ENCODE measurements at regions not wholly inside any gene's neighbourhood (a gene's known extent, or its start where the extent isn't known, plus 50 kb on each side); places are given as distances from the start of the nearest gene placed in this dataset.

GRCh38 chr3:107263269-107264021 lies 113.8 kb upstream of the CCDC54 start:
- DNase-seq (ENCODE audit: low read depth) = no peak

DNA sequence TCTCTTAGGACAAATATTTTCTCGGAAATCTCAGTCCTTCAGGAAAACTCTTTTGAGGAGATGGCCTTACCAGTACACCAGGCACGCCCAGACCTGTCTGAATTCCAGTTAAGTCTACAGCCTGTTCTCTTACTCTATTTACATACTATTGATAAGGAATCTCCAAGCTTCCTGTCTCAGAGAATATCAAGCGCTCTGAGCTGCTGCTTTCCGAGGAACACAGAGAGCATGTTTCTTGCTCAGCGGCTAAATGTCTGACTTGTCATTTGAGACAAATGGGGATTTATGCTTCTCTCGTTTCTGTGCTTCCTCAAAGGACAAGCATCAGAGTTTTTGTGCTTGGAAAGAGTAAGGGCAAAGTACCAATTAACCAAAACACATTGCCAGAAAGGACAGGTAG lies 112.4 kb upstream of the CCDC54 start:
- DNase-seq (ENCODE audit: low read depth) = no peak

GRCh38 chr3:107265526-107265925 lies 111.7 kb upstream of the CCDC54 start:
- no peak for DNase-seq (ENCODE audit: low read depth)

DNA sequence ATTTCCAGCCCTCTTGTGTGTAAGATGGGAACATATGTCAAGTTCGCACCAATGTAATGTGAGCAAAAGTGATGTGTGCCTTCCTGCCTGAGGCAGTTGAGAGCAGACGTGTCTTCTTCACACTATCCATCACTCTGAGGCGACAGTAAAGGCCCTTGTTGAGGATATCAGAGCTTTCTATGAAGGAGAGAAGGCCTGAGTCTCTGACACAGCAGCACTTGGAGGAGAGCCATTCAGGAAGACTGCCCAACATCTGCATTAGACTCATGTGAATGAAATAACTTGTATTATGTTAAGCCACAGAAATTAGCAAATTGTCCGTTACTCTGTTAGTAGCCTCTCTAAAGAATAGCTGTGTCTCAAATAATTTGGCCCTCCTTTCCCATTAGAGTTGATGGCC lies 108.8 kb upstream of the CCDC54 start:
- no peak for DNase-seq (ENCODE audit: low read depth)

GRCh38 chr3:107269136-107269535 lies 108.1 kb upstream of the CCDC54 start:
- no peak for DNase-seq (ENCODE audit: low read depth)

GRCh38 chr3:107271787-107272387 lies 105.4 kb upstream of the CCDC54 start:
- DNase-seq (ENCODE audit: low read depth) = no peak

DNA sequence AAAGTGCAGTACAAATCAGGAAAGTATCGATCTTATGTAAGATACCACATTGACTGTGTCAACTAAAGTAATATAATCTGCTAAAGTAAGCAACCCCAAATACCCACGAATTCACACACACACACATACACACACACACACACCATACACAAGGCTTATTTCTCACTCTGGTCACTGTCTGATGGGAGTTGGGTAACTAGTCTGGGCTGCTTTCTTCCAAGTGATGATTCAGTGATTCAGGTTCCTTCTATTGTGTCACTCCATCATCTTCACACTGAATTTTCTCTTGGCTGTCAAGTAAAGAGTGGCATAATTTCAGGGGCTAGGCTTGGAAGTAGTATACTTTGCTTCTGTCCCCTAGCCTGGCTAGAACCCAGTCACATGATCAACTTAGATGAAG lies 104.8 kb upstream of the CCDC54 start:
- DNase-seq (ENCODE audit: low read depth) = no peak

DNA sequence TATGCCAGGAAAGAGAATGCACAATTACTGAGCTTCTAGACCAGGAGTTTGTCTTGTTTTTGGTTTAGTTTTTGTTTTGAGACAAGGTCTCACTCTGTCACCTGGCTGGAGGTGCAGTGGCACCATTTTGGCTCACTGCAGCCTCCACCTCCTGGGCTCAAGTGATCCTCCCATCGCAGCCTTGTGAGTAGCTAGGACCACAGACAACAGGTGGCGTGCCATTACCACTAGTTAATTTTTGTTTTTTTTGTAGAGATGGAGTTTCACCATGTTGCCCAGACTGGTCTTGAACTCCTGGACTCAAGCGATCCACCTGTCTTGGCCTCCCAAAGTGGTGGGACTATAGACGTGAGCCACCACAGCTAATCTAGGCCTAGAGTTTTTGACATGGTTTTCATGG lies 104.4 kb upstream of the CCDC54 start:
- no peak for DNase-seq (ENCODE audit: low read depth)

DNA sequence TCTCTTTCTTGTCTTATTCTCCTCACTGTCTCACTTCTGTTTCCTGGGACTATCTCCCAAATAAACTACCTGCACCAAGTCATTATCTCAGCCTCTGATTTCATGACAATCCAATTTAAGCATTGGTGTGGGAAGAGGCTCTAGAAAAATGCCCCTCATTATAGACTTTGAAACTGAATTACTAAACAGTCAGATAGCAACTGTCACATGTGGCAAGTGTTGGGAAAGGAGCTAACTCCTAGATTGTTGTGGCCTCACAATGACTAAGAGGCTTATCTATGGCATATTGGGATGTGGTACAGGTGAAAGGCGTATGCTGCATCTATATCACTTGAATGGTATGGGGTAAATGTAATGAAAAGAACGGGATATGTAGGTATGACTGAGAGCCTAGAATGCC lies 103.5 kb upstream of the CCDC54 start:
- DNase-seq (ENCODE audit: low read depth) = no peak

DNA sequence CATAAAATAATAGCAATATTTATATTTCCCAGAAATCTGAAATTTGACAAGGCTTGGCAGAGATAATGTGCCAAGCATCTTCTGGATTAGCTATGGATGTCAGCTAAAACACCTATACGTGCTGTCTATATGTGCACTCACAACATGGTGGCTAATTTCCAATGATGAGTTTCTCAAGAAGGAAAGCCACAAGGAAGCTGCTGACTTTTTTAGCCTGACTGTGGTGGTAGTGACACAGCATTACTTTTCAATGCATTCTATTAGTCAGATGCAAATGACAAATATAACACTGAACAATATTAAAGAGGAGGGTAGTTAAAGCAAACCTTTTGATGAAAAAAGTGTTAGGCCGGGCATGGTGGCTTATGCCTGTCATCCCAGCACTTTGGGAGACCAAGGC lies 101.7 kb upstream of the CCDC54 start:
- no peak for DNase-seq (ENCODE audit: low read depth)

GRCh38 chr3:107283948-107284347 lies 93.3 kb upstream of the CCDC54 start:
- no peak for DNase-seq (ENCODE audit: low read depth)

DNA sequence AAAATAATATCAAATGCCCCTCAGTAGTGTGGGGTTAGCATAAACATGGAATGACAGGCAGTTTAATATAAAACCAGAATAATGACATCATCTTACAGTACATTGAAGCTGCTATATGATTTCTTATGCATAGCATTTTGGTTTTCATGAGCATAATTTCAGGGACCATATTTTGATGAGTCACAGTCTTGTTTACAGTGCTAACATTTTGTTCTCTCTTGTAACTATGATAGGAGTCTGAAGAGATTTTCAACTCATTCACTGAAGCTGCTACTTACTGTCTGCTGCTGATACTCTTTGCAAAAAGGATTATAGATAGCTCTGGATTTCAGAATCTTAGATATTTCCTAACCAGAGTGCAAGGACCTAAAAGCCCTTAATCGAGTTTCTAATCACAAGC lies 92.6 kb upstream of the CCDC54 start:
- DNase-seq (ENCODE audit: low read depth) = no peak

DNA sequence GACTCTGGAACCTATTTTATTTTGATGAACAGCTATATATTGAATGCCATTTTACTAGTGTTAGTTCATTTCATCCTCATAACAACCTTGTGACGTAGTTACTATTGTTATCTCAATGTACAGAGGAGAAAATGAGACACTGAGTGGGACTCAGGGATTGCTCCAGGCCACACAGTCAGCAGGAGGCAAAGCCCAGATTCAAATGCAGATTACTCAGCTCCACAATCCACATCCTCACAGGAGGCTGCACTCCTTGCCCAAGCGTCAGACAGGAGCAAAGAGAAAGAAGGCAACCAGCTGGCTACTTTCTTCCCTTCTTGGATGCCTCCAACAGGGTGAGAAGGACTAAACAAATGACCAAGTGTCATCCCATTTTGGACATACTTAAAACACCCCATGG lies 92.0 kb upstream of the CCDC54 start:
- DNase-seq (ENCODE audit: low read depth) = no peak

GRCh38 chr3:107289354-107289753 lies 87.9 kb upstream of the CCDC54 start:
- DNase-seq (ENCODE audit: low read depth) = no peak

GRCh38 chr3:107294117-107294516 lies 83.1 kb upstream of the CCDC54 start:
- DNase-seq (ENCODE audit: low read depth) = no peak

- DNase-seq (ENCODE audit: low read depth) = no peak
Measured at GRCh38 chr3:107297597-107297996, 79.6 kb upstream of the CCDC54 start.

DNA sequence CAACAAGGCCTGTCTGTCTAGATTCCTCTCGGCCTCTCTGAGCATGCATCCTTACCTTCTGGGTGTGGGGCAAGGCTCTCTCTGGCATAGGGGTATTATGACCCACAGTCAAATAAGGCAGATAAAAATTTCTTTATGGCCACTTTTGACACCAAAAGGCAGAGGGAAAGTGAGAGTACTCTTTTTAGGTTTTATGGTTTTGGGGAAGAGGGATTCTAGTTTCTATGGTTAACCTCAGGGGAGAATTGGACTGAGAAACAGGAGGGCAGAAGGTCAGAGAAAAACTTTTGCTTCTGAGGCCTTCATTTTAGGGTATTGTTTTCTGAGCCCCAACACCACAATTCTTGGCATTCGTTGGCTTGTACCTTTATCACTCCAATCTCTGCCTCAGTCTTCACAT lies 70.0 kb upstream of the CCDC54 start:
- DNase-seq (ENCODE audit: low read depth) = no peak

DNA sequence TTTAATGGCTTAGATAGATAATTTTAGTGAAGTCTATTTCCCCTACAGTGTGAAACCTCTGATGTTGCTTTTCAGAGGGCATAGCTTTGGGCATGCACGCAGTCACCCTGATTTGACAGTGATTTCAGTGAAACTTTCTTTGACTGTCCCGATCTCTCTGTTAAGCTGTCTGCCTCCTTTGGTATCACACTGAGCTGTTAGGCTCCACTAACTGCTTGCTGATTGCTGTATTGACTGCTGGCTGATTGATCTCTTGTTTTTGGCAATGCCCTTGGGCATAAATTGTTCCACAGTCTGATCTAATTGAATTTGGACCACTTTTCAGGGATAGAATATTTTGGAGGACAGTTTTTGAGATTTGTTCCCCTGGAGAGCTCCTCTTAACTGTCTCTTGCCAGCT lies 68.5 kb upstream of the CCDC54 start:
- DNase-seq (ENCODE audit: low read depth) = no peak

- no peak for DNase-seq (ENCODE audit: low read depth)
Measured at GRCh38 chr3:107309312-107309711, 67.9 kb upstream of the CCDC54 start.

DNA sequence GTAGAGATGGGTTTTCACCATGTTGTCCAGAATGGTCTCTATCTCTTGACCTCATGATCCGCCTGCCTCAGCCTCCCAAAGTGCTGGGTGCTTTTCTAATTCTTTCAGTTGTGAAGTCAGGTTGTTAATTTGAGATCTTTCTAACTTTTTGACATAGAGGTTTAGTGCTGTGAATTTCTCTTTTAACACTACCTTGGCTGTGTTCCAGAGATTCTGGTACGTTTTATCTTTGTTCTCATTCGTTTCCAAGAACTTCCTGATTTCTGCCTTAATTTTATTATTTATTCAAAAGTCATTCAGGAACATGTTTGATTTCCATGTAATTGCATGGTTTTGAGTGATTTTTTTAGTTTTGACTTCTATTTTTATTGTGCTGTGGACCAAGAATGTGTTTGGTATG lies 63.5 kb upstream of the CCDC54 start:
- DNase-seq (ENCODE audit: low read depth) = no peak

- DNase-seq (ENCODE audit: low read depth) = no peak
Measured at GRCh38 chr3:107315141-107315540, 62.1 kb upstream of the CCDC54 start.

- no peak for DNase-seq (ENCODE audit: low read depth)
Measured at GRCh38 chr3:107323723-107324122, 53.5 kb upstream of the CCDC54 start.

GRCh38 chr3:107325446-107325845 lies 51.8 kb upstream of the CCDC54 start:
- no peak for DNase-seq (ENCODE audit: low read depth)
